ENCODE measurements at regions not wholly inside any gene's neighbourhood (a gene's known extent, or its start where the extent isn't known, plus 50 kb on each side); places are given as distances from the start of the nearest gene placed in this dataset.

GRCh38 chr16:6209355-6209930 lies 1111.8 kb upstream of the EEF2KMT start:
- intact Hi-C loops (cut with micrococcal nuclease) = no loop called here
- Histone ChIP-seq H3K4me2 (ENCODE audit: low read length) (no peak overlapping the region), H3K79me2 (ENCODE audit: insufficient read depth, low read length) (no peaks in the 10 kb centered on the region), H3K4me3 (replicated peaks in 1 of 2; ENCODE audit: low read depth in 1 of 2, low read length in 2 of 2) (no peak overlapping the region), H3K9ac (ENCODE audit: low read length) (no peak overlapping the region), H3K9me3 (ENCODE audit: control insufficient read depth in 1 of 2, insufficient read depth in 1 of 2, low read depth in 1 of 2, low read length in 2 of 2) (no peaks in the 10 kb centered on the region), H3K27me3 (ENCODE audit: insufficient read depth, low read length) (no peaks in the 10 kb centered on the region), H3K27ac (ENCODE audit: low read depth, low read length) (no peak overlapping the region), H2AFZ (ENCODE audit: low read depth, low read length, poor library complexity, severe bottlenecking) (no peak overlapping the region), H3K9me2 (ENCODE audit: insufficient read depth) (no peaks in the 10 kb centered on the region), H4K20me1 (ENCODE audit: insufficient read depth) (no peaks in the 10 kb centered on the region), H3K36me3 (ENCODE audit: control insufficient read depth in 1 of 2, insufficient read depth in 2 of 2, low read length in 2 of 2) (no peaks in the 10 kb centered on the region), H3K4me1 (ENCODE audit: control insufficient read depth in 1 of 2, insufficient read depth in 2 of 2, low read length in 2 of 2) (no peaks in the 10 kb centered on the region)
- CTCF ChIA-PET = no interaction called here
- no peak for ATAC-seq
- POLR2A ChIA-PET = no interaction called here
- RAD21 ChIA-PET (ENCODE audit: low non-redundant PET in 1 of 2, low total read pairs in 2 of 2, uncharacterized antibody in 2 of 2, unreplicated experiment in 2 of 2) = no interaction called here
- BruUV-seq (replicated peaks) = no TSS peak
- no peak for TF ChIP-seq REST (IDR thresholded peaks at IDR 0.05; ENCODE audit: low read depth)
- no peak for TF ChIP-seq EZH2phosphoT487 (IDR thresholded peaks at IDR 0.05; ENCODE audit: borderline replicate concordance)
- no peak for TF ChIP-seq CBX3 (IDR thresholded peaks at IDR 0.05; ENCODE audit: low read depth)
- no peak for TF ChIP-seq YY1 (IDR thresholded peaks at IDR 0.05; ENCODE audit: extremely low read depth, insufficient replicate concordance, low read depth, low read length)
- no peak for TF ChIP-seq EZH2 (IDR thresholded peaks at IDR 0.05)
- TF ChIP-seq RAD21 (IDR thresholded peaks at IDR 0.05; ENCODE audit: low read depth) = no peak
- TF ChIP-seq SP1 (IDR thresholded peaks at IDR 0.05; ENCODE audit: low read depth) = no peak
- no peak for TF ChIP-seq ZBTB33 (IDR thresholded peaks at IDR 0.05; ENCODE audit: extremely low read depth, insufficient replicate concordance, low read length)
- TF ChIP-seq TCF7L2 (IDR thresholded peaks at IDR 0.05; ENCODE audit: borderline replicate concordance, extremely low read depth, insufficient read depth, insufficient read length) = no peak
- no peak for TF ChIP-seq JUND (IDR thresholded peaks at IDR 0.05)
- TF ChIP-seq ZNF274 (IDR thresholded peaks at IDR 0.05; ENCODE audit: low read depth, low read length) = no peak
- TF ChIP-seq CTCF (IDR thresholded peaks at IDR 0.05 in 2 of 3, conservative IDR thresholded peaks at IDR 0.05 in 1 of 3; ENCODE audit: borderline replicate concordance in 1 of 3, insufficient read depth in 1 of 3, low read depth in 2 of 3, low read length in 2 of 3) = no peak
- TF ChIP-seq ATF3 (IDR thresholded peaks at IDR 0.05) = no peak
- no peak for TF ChIP-seq POLR2AphosphoS5 (IDR thresholded peaks at IDR 0.05; ENCODE audit: low read depth, low read length)
- TF ChIP-seq FOSL1 (IDR thresholded peaks at IDR 0.05; ENCODE audit: low read depth) = no peak
- no peak for TF ChIP-seq EGR1 (IDR thresholded peaks at IDR 0.05; ENCODE audit: low read depth)
- no peak for DNase-seq (ENCODE audit: low read depth, low spot score)
